Kidney epithelial cell (primary cell): ENCODE measurements at regions not wholly inside any gene's neighbourhood (a gene's known extent, or its start where the extent isn't known, plus 50 kb on each side); places are given as distances from the start of the nearest gene placed in this dataset.

ENCODE experiments used
- DNase-seq: peaks from one replicate; pipeline ENCODE4 v3.0.0-alpha.2; 2010; ENCODE audit warnings: low read depth
- H3K27me3 ChIP-seq: 2 replicates; pipeline ENCODE4 v1.6.0; 2011; ENCODE audit warnings: low read length; ENCODE audit not compliant: control insufficient read depth, insufficient read depth
- H3K36me3 ChIP-seq: 2 replicates; pipeline ENCODE4 v1.5.1; 2011; ENCODE audit warnings: low read length; ENCODE audit not compliant: control insufficient read depth, insufficient read depth
- H3K4me3 ChIP-seq: 2 replicates; pipeline ENCODE4 v1.5.1; 2011; ENCODE audit warnings: low read depth, mild to moderate bottlenecking, control low read depth, low read length
- CTCF ChIP-seq: IDR thresholded peaks from 2 replicates; pipeline ENCODE4 v1.5.1; 2011; ENCODE audit warnings: mild to moderate bottlenecking, moderate library complexity, low read length, control low read depth, inconsistent platforms; ENCODE audit not compliant: insufficient read depth, poor library complexity, severe bottlenecking

- H3K36me3 ChIP-seq: no peaks in the 10 kb centered on the region
- no peak for TF ChIP-seq CTCF
- no peaks in the 10 kb centered on the region for H3K27me3 ChIP-seq
- H3K4me3 ChIP-seq: no peak overlapping the region
- no peak for DNase-seq
Observed at GRCh38 chr10:111486346-111486745, 409.5 kb downstream of the ADRA2A start.

- Histone ChIP-seq H3K36me3 (no peaks in the 10 kb centered on the region), H3K4me3 (no peak overlapping the region), H3K27me3 (no peaks in the 10 kb centered on the region)
- TF ChIP-seq CTCF: no peak
- no peak for DNase-seq
Observed at GRCh38 chr10:111488668-111489067, 411.8 kb downstream of the ADRA2A start.

- DNase-seq: no peak
- Histone ChIP-seq H3K4me3 (no peak overlapping the region), H3K36me3 (no peaks in the 10 kb centered on the region), H3K27me3 (no peaks in the 10 kb centered on the region)
- TF ChIP-seq CTCF: no peak
Observed at GRCh38 chr10:111491154-111491553, 414.3 kb downstream of the ADRA2A start.

- DNase-seq: no peak
- Histone ChIP-seq H3K4me3 (no peak overlapping the region), H3K27me3 (no peaks in the 10 kb centered on the region), H3K36me3 (no peaks in the 10 kb centered on the region)
- no peak for TF ChIP-seq CTCF
Observed at GRCh38 chr10:111493024-111493625, 416.3 kb downstream of the ADRA2A start.

- Histone ChIP-seq H3K27me3 (no peaks in the 10 kb centered on the region), H3K36me3 (no peaks in the 10 kb centered on the region), H3K4me3 (no peak overlapping the region)
- no peak for TF ChIP-seq CTCF
- DNase-seq: no peak
Observed at GRCh38 chr10:111498560-111498959, 421.7 kb downstream of the ADRA2A start.

- DNase-seq: no peak
- no peaks in the 10 kb centered on the region for H3K27me3 ChIP-seq
- TF ChIP-seq CTCF: no peak
Observed at GRCh38 chr10:111504376-111504775, 427.5 kb downstream of the ADRA2A start.

More at GRCh38 chr10:111504376-111504775, 427.5 kb downstream of the ADRA2A start:
- no peak overlapping the region for H3K4me3 ChIP-seq
- H3K36me3 ChIP-seq: no peaks in the 10 kb centered on the region
